GM21360 (cell line): ENCODE measurements at regions not wholly inside any gene's neighbourhood (a gene's known extent, or its start where the extent isn't known, plus 50 kb on each side); places are given as distances from the start of the nearest gene placed in this dataset.

Experiments used
- ATAC-seq: cut with Tn5 transposase; IDR thresholded peaks from one replicate; pipeline ENCODE4 v1.9.1; 2021; ENCODE audit warnings: mild to moderate bottlenecking, moderate library complexity; ENCODE audit not compliant: unreplicated experiment

DNA sequence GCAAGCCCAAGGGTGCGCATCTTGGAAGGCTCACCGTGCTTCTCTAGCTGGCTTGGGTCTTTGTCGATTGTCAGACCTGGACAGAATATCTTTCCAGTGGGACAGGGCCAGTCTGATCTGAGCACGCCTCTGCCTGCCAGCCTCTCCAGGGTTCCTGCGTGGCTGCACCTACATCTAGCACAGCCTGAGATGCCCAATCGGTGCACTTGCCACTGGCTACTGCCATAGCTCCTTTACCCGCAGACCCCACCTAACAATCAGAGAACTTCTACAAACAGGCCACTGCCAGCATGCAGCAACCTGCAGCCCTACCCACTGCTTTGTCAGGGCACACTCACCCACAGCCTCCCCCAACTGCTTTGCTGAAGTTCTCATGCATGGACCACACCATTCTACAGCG lies 56.7 kb upstream of the PHACTR3 start:
- no peak for ATAC-seq
